ENCODE measurements at regions not wholly inside any gene's neighbourhood (a gene's known extent, or its start where the extent isn't known, plus 50 kb on each side); places are given as distances from the start of the nearest gene placed in this dataset.

DNA sequence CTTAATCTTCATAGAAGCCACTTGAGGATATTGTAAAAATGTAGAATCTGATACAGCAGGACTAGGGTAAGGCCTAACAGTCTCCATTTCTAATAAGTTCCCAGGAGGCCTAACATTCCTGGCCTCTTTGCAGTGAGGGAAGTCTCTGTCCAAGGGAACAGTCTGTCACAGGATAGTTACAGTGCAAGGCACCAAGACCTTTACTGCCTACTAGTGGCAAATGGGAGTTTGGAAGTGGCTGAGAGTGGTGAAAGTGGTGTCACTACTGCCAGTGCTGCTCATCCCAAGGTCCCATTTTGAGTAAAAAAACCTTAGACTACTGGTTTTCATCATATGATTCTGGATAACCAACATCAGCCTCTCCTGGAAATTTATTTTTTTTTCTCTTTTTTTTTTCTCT lies 619.5 kb upstream of the SEMA3D start:
- no peak overlapping the region for H3K9ac ChIP-seq (ENCODE audit: low read depth, low read length)
- no peak for DNase-seq
- H3K9me3 ChIP-seq (ENCODE audit: insufficient read depth, low read length, severe bottlenecking) = no peaks in the 10 kb centered on the region
- H3K36me3 ChIP-seq (ENCODE audit: insufficient read depth, low read length) = no peaks in the 10 kb centered on the region
- no peak for ATAC-seq (ENCODE audit: insufficient read depth, low read depth)
- no peak for TF ChIP-seq EZH2 (IDR thresholded peaks at IDR 0.05; ENCODE audit: borderline replicate concordance, low read depth, low read length, severe bottlenecking)
- TF ChIP-seq, protein P1, sequence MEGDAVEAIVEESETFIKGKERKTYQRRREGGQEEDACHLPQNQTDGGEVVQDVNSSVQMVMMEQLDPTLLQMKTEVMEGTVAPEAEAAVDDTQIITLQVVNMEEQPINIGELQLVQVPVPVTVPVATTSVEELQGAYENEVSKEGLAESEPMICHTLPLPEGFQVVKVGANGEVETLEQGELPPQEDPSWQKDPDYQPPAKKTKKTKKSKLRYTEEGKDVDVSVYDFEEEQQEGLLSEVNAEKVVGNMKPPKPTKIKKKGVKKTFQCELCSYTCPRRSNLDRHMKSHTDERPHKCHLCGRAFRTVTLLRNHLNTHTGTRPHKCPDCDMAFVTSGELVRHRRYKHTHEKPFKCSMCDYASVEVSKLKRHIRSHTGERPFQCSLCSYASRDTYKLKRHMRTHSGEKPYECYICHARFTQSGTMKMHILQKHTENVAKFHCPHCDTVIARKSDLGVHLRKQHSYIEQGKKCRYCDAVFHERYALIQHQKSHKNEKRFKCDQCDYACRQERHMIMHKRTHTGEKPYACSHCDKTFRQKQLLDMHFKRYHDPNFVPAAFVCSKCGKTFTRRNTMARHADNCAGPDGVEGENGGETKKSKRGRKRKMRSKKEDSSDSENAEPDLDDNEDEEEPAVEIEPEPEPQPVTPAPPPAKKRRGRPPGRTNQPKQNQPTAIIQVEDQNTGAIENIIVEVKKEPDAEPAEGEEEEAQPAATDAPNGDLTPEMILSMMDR (IDR thresholded peaks at IDR 0.05; ENCODE audit: borderline replicate concordance, extremely low read depth, low read length, poor library complexity, severe bottlenecking) = no peak
- no peaks in the 10 kb centered on the region for H3K4me1 ChIP-seq (ENCODE audit: insufficient read depth, low read length)
- no peaks in the 10 kb centered on the region for H4K20me1 ChIP-seq (ENCODE audit: insufficient read depth, low read length)
- H3K4me2 ChIP-seq (ENCODE audit: insufficient read depth, low read length) = no peak overlapping the region
- no peaks in the 10 kb centered on the region for H3K27me3 ChIP-seq (ENCODE audit: insufficient read depth, low read length, poor library complexity)
- no peak overlapping the region for H3K4me3 ChIP-seq (ENCODE audit: low read depth in 1 of 2, low read length in 2 of 2)
- H3K27ac ChIP-seq (ENCODE audit: low read length) = no peak overlapping the region
- no peak overlapping the region for H2AFZ ChIP-seq (ENCODE audit: low read depth, low read length)
- H3K79me2 ChIP-seq (ENCODE audit: insufficient read depth, low read length) = no peaks in the 10 kb centered on the region

DNA sequence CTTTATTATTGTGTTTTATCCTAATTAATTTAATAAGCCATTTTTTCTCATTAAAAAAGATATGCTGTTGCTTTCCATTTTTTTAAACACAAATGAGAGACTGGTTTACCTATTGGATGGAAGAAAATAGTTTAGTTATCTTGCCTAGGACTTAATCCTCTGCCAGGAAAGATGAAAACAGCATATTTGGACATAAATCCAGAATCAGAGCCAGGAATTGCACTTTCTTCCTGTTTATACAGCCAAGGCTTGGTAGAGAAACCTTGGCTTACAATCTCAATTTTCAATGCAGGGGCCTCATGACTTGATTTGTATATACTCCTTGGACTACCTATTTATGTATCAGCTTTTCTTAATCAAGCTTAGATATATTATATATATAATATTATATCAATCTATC lies 618.8 kb upstream of the SEMA3D start:
- no peak overlapping the region for H3K9ac ChIP-seq (ENCODE audit: low read depth, low read length)
- H3K4me3 ChIP-seq (ENCODE audit: low read depth in 1 of 2, low read length in 2 of 2) = no peak overlapping the region
- H3K27ac ChIP-seq (ENCODE audit: low read length) = no peak overlapping the region
- H3K4me1 ChIP-seq (ENCODE audit: insufficient read depth, low read length) = no peaks in the 10 kb centered on the region
- TF ChIP-seq, protein P1 (IDR thresholded peaks at IDR 0.05; ENCODE audit: borderline replicate concordance, extremely low read depth, low read length, poor library complexity, severe bottlenecking) = no peak
- no peak for TF ChIP-seq EZH2 (IDR thresholded peaks at IDR 0.05; ENCODE audit: borderline replicate concordance, low read depth, low read length, severe bottlenecking)
- no peaks in the 10 kb centered on the region for H3K9me3 ChIP-seq (ENCODE audit: insufficient read depth, low read length, severe bottlenecking)
- H4K20me1 ChIP-seq (ENCODE audit: insufficient read depth, low read length) = no peaks in the 10 kb centered on the region
- no peaks in the 10 kb centered on the region for H3K27me3 ChIP-seq (ENCODE audit: insufficient read depth, low read length, poor library complexity)
- H3K79me2 ChIP-seq (ENCODE audit: insufficient read depth, low read length) = no peaks in the 10 kb centered on the region
- no peak overlapping the region for H2AFZ ChIP-seq (ENCODE audit: low read depth, low read length)
- no peak overlapping the region for H3K4me2 ChIP-seq (ENCODE audit: insufficient read depth, low read length)
- no peaks in the 10 kb centered on the region for H3K36me3 ChIP-seq (ENCODE audit: insufficient read depth, low read length)
- no peak for ATAC-seq (ENCODE audit: insufficient read depth, low read depth)
- DNase-seq = no peak

- Histone ChIP-seq H3K9me3 (ENCODE audit: insufficient read depth, low read length, severe bottlenecking) (no peaks in the 10 kb centered on the region), H3K9ac (ENCODE audit: low read depth, low read length) (no peak overlapping the region), H3K4me3 (ENCODE audit: low read depth in 1 of 2, low read length in 2 of 2) (no peak overlapping the region), H3K27ac (ENCODE audit: low read length) (no peak overlapping the region), H4K20me1 (ENCODE audit: insufficient read depth, low read length) (no peaks in the 10 kb centered on the region), H2AFZ (ENCODE audit: low read depth, low read length) (no peak overlapping the region), H3K27me3 (ENCODE audit: insufficient read depth, low read length, poor library complexity) (no peaks in the 10 kb centered on the region), H3K4me2 (ENCODE audit: insufficient read depth, low read length) (no peak overlapping the region), H3K79me2 (ENCODE audit: insufficient read depth, low read length) (no peaks in the 10 kb centered on the region), H3K36me3 (ENCODE audit: insufficient read depth, low read length) (no peaks in the 10 kb centered on the region), H3K4me1 (ENCODE audit: insufficient read depth, low read length) (no peaks in the 10 kb centered on the region)
- ATAC-seq (ENCODE audit: insufficient read depth, low read depth) (no peak), DNase-seq (no peak)
- TF ChIP-seq EZH2 (IDR thresholded peaks at IDR 0.05; ENCODE audit: borderline replicate concordance, low read depth, low read length, severe bottlenecking) = no peak
- TF ChIP-seq, protein P1 (IDR thresholded peaks at IDR 0.05; ENCODE audit: borderline replicate concordance, extremely low read depth, low read length, poor library complexity, severe bottlenecking) = no peak
These were observed 618.4 kb upstream of the SEMA3D start for GRCh38 chr7:85805249-85805648.

DNA sequence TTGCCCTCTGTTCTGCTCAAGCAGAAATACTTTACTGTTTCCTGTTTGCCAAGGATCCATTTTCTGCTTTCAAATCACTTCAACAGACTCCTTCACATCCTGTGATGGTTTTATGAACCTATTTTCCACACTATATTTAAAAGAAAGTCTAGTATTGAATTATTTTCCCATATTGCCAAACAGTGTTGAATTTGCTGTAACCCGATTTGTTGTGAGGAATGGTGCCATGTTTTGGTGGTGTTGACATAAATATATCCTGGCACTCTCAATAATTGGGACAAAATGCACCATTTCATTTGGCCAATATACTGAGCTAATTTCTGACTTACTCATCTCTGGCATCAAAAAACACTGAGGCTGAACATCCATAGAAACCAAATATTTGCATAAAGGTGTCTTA lies 615.4 kb upstream of the SEMA3D start:
- H3K4me2 ChIP-seq (ENCODE audit: insufficient read depth, low read length) = no peak overlapping the region
- TF ChIP-seq, protein P1 (IDR thresholded peaks at IDR 0.05; ENCODE audit: borderline replicate concordance, extremely low read depth, low read length, poor library complexity, severe bottlenecking) = no peak
- TF ChIP-seq EZH2 (IDR thresholded peaks at IDR 0.05; ENCODE audit: borderline replicate concordance, low read depth, low read length, severe bottlenecking) = no peak
- H4K20me1 ChIP-seq (ENCODE audit: insufficient read depth, low read length) = no peaks in the 10 kb centered on the region
- no peak for ATAC-seq (ENCODE audit: insufficient read depth, low read depth)
- no peak overlapping the region for H2AFZ ChIP-seq (ENCODE audit: low read depth, low read length)
- no peak for DNase-seq
- H3K4me3 ChIP-seq (ENCODE audit: low read depth in 1 of 2, low read length in 2 of 2) = no peak overlapping the region
- no peaks in the 10 kb centered on the region for H3K36me3 ChIP-seq (ENCODE audit: insufficient read depth, low read length)
- H3K27ac ChIP-seq (ENCODE audit: low read length) = no peak overlapping the region
- no peaks in the 10 kb centered on the region for H3K79me2 ChIP-seq (ENCODE audit: insufficient read depth, low read length)
- H3K9ac ChIP-seq (ENCODE audit: low read depth, low read length) = no peak overlapping the region
- no peaks in the 10 kb centered on the region for H3K27me3 ChIP-seq (ENCODE audit: insufficient read depth, low read length, poor library complexity)
- H3K9me3 ChIP-seq (ENCODE audit: insufficient read depth, low read length, severe bottlenecking) = no peaks in the 10 kb centered on the region
- H3K4me1 ChIP-seq (ENCODE audit: insufficient read depth, low read length) = no peaks in the 10 kb centered on the region
